Ascending aorta (tissue), 2 donors: ENCODE measurements at regions not wholly inside any gene's neighbourhood (a gene's known extent, or its start where the extent isn't known, plus 50 kb on each side); places are given as distances from the start of the nearest gene placed in this dataset.

Experiments used
- DNase-seq, 2 donors: peaks; one replicate each; pipeline ENCODE4 v3.0.0-alpha.2; 2019; ENCODE audit warnings: low spot score in 2 of 2
- H3K27ac ChIP-seq, 2 donors: fragments of 200-600 bp; sonication (generic); one replicate each; pipeline ENCODE4 v1.5.1; 2016 to 2017; ENCODE audit warnings: mild to moderate bottlenecking in 1 of 2
- H3K27me3 ChIP-seq: fragments of 200-600 bp; sonication (generic); one replicate; pipeline ENCODE4 v1.5.1; 2017
- H3K36me3 ChIP-seq, 2 donors: fragments of 200-600 bp; sonication (generic); one replicate each; pipeline ENCODE4 v1.5.1; 2016
- H3K4me1 ChIP-seq, 2 donors: fragments of 200-600 bp; sonication (generic); one replicate each; pipeline ENCODE4 v1.5.1; 2016 to 2017; ENCODE audit warnings: mild to moderate bottlenecking in 1 of 2
- H3K4me3 ChIP-seq, 2 donors: fragments of 200-600 bp; sonication (generic); one replicate each; pipeline ENCODE4 v1.5.1; 2016 to 2017; ENCODE audit warnings: mild to moderate bottlenecking in 1 of 2
- H3K9me3 ChIP-seq, 2 donors: fragments of 200-600 bp; sonication (generic); one replicate each; pipeline ENCODE4 v1.5.1; 2016
- CTCF ChIP-seq, 3 experiments: fragments of 200-600 bp in 2 of 3; fragments of 450-650 bp in 1 of 3; sonication (generic) in 2 of 3; IDR thresholded peaks; one replicate each; pipeline ENCODE4 v1.5.1; 2016 to 2019; ENCODE audit warnings: antibody characterized with exemption in 3 of 3, mild to moderate bottlenecking in 1 of 3, moderate library complexity in 1 of 3
- intact Hi-C: fragments of 100-400 bp; cut with DNase I; formaldehyde crosslinking; loops from one replicate; pipeline ENCODE4 v1.15.1; 2023

- no peak overlapping the region for H3K4me3 ChIP-seq
- H3K4me1 ChIP-seq = no peaks in the 10 kb centered on the region
- H3K9me3 ChIP-seq = no peaks in the 10 kb centered on the region
- no peak for TF ChIP-seq CTCF (IDR thresholded peaks at IDR 0.05)
- no peak for DNase-seq
- intact Hi-C loops = no loop called here
- no peaks in the 10 kb centered on the region for H3K27me3 ChIP-seq
- H3K27ac ChIP-seq = no peak overlapping the region
- H3K36me3 ChIP-seq = no peaks in the 10 kb centered on the region
Observed at GRCh38 chr21:17050156-17050555, 462.7 kb upstream of the CXADR start.

GRCh38 chr21:17050646-17051045, 462.2 kb upstream of the CXADR start:
- DNase-seq = no peak
- Histone ChIP-seq H3K27me3 (no peaks in the 10 kb centered on the region), H3K4me3 (no peak overlapping the region), H3K4me1 (no peaks in the 10 kb centered on the region), H3K27ac (no peak overlapping the region), H3K36me3 (no peaks in the 10 kb centered on the region), H3K9me3 (no peaks in the 10 kb centered on the region)
- intact Hi-C loops = no loop called here
- TF ChIP-seq CTCF (IDR thresholded peaks at IDR 0.05) = no peak

GRCh38 chr21:17051054-17051453, 461.8 kb upstream of the CXADR start:
- Histone ChIP-seq H3K4me3 (no peak overlapping the region), H3K27me3 (no peaks in the 10 kb centered on the region), H3K9me3 (no peaks in the 10 kb centered on the region), H3K36me3 (no peaks in the 10 kb centered on the region), H3K27ac (no peak overlapping the region), H3K4me1 (no peaks in the 10 kb centered on the region)
- intact Hi-C loops = no loop called here
- no peak for DNase-seq
- no peak for TF ChIP-seq CTCF (IDR thresholded peaks at IDR 0.05)

- DNase-seq = no peak
- H3K9me3 ChIP-seq = no peaks in the 10 kb centered on the region
- H3K4me1 ChIP-seq = no peaks in the 10 kb centered on the region
- H3K27ac ChIP-seq = no peak overlapping the region
- H3K27me3 ChIP-seq = no peaks in the 10 kb centered on the region
- no peak for TF ChIP-seq CTCF (IDR thresholded peaks at IDR 0.05)
- H3K36me3 ChIP-seq = no peaks in the 10 kb centered on the region
- intact Hi-C loops = no loop called here
- no peak overlapping the region for H3K4me3 ChIP-seq
Observed at GRCh38 chr21:17053321-17053720, 459.5 kb upstream of the CXADR start.

- H3K4me3 ChIP-seq = no peak overlapping the region
- H3K27me3 ChIP-seq = no peaks in the 10 kb centered on the region
- DNase-seq = no peak
- H3K36me3 ChIP-seq = no peaks in the 10 kb centered on the region
- no peaks in the 10 kb centered on the region for H3K4me1 ChIP-seq
- H3K27ac ChIP-seq = no peak overlapping the region
- no peak for TF ChIP-seq CTCF (IDR thresholded peaks at IDR 0.05)
- intact Hi-C loops = no loop called here
- H3K9me3 ChIP-seq = no peaks in the 10 kb centered on the region
Observed at GRCh38 chr21:17059936-17060335, 452.9 kb upstream of the CXADR start.

- H3K27me3 ChIP-seq = no peaks in the 10 kb centered on the region
- no peak for TF ChIP-seq CTCF (IDR thresholded peaks at IDR 0.05)
- intact Hi-C loops = no loop called here
- H3K9me3 ChIP-seq = no peaks in the 10 kb centered on the region
- no peaks in the 10 kb centered on the region for H3K36me3 ChIP-seq
- no peak overlapping the region for H3K27ac ChIP-seq
- no peak for DNase-seq
- no peak overlapping the region for H3K4me3 ChIP-seq
- H3K4me1 ChIP-seq = no peaks in the 10 kb centered on the region
Observed at GRCh38 chr21:17066006-17066405, 446.8 kb upstream of the CXADR start.
